NCI-H524 treated with DMSO at 0.1 percent for 48 hours (cell line): ENCODE measurements at regions not wholly inside any gene's neighbourhood (a gene's known extent, or its start where the extent isn't known, plus 50 kb on each side); places are given as distances from the start of the nearest gene placed in this dataset.
"Not testable (repeated sequence)": the region's sequence is repeated elsewhere in the genome, so short reads cannot be mapped to it uniquely, and the experiment has no call there.

Source experiments
- DNase-seq: peaks from one replicate; lab custom pipeline; 2025; lab: John Stamatoyannopoulos, UW

DNA sequence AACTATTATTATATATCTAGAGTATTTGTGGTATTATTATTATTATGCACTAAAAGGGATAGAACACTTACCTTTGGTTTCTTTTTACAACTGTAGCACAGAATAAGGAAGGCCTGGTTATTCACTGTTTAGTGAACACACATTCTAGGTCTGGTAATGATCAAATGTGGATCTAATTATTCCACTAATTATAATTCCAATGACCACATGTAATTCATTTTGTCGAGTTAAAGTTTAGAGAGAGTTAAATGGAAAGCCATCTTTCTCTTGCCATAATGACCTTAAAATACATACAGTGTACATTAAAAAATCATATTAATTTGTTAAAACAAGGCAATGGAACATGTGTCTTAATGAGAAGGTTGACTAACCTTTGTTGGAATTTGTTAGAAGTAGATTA, 147.8 kb downstream of the SEM1 start:
- DNase-seq, result no peak

DNA sequence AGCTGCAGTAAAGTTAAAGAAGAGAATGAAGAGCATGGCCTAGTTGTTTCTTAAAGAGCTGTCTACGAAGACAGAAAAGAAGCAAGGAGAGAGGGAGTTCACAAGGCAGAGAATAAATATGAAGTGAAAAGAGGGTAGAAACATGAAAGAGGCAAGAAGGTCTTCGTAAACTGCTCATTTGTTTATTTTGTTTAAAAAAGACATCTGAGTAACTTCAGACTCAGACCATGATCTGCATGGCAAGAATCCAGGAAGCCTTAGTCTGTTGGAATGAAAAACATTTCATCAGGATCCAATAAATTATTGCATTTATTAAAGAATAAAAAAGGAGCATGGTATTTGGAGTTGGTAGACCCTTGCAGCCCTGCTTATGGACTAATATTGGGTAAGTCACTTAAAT, 151.1 kb downstream of the SEM1 start:
- no peak for DNase-seq

DNA sequence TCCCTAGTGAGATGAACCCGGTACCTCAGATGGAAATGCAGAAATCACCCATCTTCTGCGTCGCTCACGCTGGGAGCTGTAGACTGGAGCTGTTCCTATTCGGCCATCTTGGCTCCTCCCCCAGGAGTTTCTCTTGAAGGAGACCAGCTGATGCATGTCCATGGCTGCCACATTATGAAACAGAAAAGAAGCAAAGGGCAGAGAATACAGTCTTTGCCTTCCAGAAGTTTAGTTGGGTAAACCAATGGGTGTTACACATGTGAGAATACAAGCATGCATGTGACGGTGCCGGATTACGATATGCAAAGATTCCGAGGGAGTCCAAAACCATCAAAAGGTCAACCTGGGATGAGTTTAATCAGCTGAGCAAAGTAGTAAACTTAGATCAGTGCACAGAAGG, 151.6 kb downstream of the SEM1 start:
- no peak for DNase-seq

DNA sequence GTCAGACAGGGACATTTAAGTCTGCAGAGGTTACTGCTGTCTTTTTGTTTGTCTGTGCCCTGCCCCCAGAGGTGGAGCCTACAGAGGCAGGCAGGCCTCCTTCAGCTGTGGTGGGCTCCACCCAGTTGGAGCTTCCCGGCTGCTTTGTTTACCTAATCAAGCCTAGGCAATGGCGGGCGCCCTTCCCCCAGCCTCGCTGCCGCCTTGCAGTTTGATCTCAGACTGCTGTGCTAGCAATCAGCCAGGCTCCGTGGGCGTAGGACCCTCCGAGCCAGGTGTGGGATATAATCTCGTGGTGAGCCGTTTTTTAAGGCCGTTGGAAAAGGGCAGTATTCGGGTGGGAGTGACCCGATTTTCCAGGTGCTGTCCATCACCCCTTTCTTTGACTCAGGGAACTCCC, 152.0 kb downstream of the SEM1 start:
- not testable (repeated sequence) for DNase-seq

DNA sequence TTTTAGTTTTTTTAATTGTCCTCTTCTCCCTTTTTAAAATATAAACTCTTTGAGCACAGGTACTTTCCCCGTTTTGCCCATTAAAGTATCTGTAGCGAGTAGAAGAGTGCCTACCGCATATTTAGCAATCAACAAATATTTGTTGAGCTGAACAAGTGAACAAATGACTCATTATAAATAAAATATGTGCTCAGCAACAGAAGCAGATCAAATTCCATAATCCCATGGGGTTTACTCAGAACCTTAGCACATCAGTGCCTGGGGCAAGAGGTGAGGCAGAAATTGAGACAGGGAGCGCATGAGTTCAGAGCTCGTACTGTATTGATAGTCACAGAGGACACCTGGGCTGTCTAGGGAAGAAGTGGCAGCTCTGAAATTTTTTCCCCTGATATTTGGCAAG, 161.0 kb downstream of the SEM1 start:
- no peak for DNase-seq

DNA sequence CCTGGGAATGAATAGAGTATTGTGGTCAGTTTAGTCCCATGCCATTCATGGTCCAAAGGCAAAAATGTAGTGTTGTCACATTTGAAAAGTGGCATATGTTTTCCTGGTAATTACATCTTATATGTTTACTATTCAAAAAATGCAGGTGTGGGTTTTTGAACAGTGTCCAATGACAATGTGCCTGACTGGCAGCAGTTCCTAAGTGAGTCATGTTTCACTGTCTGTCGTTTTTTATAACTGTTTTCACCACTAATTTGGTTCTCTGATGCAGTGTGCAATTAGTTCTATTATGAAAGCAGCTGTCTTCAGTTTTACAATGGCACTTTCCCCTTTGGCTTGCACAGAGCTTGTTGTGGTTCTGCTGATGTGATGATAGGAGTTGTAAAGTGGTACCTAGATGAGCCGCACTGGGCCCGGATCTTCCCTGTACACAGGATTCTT, 162.3 kb downstream of the SEM1 start:
- DNase-seq, result no peak

DNA sequence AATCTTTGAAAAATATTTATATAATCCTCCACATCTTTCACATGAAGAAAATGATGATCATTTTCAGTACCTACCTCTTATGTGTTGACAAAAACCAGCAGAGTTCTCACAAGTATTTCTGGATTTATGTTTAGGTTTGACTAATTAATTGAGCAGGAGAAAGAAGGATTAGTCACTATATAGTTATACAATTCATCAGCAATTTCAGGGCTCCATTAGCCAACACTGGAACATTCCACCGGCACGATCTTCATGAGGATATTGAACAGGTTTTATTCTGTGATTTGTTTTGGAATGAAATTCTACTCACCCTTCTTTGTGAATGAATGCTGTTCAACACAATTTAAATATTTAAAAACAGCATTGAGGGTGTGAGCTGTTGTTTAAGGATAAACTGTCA, 163.2 kb downstream of the SEM1 start:
- no peak for DNase-seq

DNA sequence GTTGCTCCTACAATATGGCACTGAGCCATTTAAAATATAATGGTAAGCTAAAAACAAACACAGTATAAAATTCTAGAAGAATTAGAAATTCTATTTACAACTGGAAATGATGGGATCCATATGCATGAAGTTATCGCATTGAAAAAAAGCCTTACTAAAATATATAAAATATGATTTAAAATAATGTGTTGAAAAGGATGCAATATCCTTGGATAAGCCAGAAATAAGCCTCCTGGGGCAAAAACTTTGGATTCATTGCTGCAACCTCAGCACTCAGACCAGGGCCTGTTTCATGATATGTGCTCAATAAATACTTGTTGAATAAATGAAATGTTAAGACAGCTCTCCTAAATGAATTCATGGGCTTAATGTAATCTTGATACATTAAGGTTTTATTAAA, 170.2 kb downstream of the SEM1 start:
- DNase-seq, result no peak

DNA sequence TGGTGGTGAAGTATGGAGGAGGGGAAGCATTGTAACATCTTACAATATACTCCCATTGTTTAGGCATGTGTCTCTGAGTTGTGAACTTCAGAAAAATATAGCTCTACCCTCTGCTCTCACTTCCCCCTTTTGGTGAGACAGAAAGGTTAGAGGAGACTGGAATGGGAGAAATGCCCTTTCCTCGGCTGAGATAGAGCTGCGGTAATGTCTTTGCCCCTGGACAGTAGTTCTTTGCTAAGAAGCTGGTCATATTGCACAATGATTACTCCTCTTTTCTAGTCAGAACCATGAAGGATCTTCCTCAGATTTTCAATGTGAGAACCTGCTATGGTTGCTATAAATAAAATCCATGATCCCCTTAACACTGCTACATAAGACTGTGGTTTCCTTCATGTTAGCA, 171.0 kb downstream of the SEM1 start:
- no peak for DNase-seq

DNA sequence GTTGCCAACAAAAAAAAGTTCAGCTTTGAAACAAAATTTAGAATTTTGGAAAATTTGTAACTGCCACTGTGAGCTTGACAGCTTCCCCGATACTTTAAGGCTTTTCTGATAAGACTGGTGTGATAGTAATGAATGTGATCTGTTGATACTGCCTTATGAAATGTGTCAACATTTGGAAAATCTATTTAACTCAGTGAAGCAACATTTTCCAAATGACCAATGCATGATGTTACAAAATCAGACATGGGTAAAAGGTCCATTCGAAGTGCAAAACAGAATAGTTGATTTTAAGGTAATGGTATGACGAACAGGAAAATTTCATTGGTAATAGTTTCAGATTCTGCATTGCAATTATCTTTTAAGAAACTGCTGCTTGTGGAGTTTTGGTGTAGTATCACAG, 175.4 kb downstream of the SEM1 start:
- DNase-seq, result no peak

DNA sequence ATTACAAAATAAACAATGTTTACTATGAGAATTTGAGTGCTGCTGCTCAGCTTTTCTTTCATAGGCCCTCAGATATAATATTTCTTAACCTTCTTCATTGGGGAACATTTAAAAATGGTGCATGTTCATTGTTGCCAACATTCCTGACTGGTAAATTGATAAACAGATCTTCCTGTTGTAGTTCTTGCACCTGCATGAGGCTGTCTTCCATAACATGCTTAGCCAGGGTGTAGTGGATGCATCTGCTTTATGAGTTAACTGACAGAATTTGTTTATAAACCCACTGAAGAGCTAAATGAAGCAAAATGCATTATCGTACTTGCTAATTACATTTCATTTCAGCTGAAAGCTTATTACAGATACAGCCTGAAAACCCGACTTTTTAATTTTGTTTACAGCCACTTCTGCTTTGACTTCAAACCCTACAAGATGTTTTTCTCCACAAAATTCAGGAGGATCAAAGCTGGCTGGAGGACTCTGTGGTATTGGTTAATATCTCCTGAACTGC, 177.2 kb downstream of the SEM1 start:
- no peak for DNase-seq

DNA sequence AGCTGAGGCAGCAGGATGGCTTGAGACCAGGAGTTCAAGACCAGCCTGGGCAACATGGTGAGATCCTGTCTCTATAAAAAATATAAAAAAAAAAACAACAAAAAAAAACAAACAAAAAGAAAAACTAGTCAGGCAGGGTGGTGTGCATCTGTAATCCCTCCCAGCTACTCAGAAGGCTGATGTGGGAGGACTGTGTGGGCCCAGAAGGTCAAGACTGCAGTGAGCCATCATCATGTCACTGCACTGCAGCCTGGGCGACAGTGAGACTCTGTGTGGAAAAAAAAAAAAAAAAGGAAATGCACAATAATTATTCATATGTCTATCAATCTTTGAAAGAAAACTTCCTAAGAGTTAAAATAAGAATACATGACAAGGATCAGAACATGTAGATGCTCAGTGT, 178.3 kb downstream of the SEM1 start:
- no peak for DNase-seq

DNA sequence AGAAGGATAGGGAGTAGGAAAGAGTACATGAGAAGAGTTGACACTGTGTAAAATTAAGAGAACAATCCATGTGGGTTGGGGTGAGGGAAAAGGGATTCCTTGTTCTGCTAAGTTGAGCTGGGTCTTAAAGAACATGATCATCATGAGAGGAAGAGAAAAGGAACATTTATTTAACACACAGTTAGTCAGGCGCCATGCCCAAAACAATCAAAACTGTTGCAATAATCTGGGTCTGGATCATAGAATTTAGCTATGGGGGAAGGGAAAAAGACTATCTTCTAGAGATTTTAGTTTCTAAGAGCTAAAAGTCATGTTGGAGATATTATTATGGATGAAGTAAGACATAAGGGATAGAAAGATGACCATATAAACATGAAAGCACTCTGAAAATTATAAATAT, 178.9 kb downstream of the SEM1 start:
- no peak for DNase-seq

DNA sequence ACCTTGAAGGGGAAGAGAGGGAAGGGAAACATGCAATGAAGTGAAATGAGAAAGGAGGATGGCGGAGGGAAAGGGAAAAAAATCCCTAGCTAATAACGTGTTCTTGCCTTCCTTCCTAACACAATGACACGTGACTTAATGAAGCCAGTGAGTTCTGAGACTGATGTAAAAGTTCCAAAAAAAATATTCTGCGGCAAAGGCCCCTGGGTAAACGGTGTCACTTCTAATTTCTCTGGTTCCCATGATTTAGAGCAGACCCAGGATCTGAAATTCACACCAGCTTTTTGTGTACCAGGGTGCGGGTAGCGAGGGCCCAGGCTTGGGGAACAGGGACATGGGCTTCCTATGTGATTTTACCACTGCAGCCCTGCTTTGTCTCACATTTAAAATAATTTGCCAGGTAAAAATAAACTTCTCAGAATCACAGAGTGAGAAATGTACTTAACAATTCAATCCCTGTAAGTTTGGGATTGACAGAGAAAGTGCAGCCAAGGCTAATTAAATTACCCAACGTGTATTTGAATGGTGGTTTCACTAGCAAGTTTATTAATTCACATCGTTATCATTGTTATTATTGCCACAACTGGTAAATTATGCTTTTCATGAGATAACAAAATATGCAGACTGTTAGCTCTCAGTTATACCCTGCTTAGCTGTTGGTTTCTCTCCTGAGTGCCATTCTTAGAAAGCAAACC, 182.4 kb downstream of the SEM1 start:
- DNase-seq, result no peak

DNA sequence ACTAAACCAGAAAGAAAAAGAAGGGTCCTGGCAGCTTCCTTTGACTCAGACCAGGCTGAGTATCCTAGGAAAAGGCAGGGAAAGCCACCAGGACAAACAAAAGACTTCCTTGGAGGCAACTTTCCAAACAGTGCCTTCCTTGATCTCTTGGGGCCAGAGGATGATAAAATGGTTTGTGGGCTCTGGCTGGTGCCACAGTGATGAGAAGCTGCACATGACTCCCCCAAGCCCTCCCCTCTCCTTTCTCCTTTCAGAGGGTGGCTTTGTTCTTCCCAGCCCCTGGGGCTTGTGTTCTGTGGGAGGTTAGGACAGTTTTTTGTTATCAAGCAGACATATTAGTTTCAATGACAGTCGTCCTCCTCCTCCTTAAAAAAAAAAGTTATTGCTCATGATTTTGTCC, 183.2 kb downstream of the SEM1 start:
- DNase-seq, result no peak

DNA sequence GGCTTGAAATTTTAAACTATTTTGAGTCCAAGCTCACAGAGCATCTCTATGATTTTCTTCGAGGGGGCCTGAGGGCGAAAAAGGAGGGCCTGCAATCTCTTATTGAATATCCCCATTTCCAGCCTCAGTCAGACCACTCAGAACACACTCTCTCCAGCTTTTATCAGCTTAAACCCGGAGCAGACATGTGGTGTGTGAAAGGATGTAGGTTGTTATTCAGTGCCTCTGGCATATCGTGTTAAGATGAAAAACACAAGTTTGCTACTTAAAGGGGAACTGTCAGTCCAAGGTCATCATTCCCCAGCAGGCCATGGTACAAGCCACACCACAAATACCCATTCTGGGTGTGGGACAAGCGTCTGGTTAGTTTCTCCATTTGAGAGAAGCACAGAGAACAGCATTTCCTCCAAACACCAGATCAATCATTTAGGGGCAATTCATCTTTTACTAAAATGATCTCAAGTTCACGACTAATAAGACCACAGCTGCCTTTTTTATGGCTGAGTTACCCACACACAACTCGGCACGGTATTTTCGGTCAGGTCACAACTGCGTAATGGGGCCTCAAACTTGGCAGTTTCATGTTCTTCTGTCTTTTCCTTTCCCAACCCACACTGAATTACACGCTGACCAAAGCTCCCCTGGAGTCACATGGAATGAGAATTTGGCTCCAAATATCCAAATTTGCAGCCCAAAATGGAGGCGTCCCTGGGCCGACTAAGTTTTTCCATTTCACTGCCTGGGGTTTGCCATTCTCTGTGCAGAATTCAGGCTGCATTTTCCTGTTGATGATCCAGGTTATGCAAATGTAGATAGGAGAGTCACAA, 188.4 kb downstream of the SEM1 start:
- DNase-seq, result no peak

DNA sequence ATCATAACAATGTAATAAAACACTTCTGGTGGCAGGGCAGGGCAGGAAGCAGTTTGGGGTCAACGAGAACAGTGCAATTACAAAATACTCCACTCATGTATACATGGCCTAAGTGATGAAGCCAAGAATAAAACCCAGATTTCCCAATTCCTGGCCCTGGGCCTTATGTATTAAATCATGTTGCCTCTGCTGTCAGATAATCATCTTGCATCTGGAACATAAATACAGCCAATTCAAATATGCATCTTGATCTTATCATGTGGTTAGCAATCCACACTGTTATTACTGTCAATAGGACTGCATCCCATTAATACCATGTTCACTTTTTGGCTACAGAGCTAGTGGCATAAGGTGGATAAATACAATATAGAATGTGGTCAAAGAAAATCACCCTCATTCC, 186.5 kb upstream of the SLC25A13 start:
- no peak for DNase-seq

DNA sequence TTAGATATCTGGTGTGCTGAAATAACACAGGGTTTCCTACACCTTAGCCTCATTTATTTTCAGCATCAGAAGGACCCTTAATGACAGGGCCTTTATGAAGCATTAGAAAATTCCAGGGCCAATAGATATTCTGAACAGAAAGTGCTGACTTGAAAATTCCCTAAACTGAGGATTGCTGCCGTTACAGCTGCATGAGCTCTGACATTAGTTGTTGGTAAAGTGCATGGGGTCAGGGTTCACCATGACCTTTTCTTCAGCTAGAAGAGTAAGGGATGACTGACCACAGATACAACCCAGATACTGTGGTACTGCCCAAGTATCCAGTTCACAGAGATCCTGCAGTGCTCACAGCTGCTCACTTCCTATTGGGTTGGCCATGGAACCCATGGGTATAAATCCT, 181.7 kb upstream of the SLC25A13 start:
- DNase-seq, result no peak

DNA sequence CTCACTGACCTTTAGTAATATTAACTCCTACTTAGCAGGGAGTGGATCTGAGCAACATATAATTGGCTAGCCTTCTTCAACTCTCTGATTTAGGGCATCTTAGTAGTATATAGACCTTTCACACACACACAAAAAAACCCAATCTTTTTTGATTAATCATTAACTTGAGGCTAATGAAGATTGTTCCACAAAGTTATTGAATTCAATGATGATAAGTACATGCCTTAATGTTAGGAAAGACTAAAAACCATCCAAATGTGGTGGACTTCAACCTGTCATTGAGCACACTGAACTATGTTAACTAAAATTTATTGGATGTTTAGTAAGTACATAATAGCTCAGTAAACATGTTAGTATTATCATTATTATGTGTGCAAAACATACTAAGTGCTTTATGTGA, 179.4 kb upstream of the SLC25A13 start:
- no peak for DNase-seq

DNA sequence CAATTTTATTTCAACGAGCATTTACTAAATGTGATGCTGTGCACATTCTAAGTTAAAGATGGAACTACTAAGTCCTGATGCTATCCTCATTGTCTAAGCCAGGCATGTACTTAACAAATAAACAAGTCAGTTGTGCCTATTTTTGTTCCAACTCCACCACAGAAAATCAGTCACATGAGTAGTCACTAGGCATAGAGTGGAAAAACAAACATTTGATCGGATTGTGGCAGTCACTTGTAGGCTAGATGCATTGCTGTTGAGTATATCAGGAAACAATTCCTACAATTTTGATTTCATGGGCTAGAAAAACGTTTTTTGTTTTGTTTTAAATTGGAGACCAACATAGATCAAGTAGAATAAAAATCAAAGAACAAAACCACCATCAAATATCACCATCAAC, 177.6 kb upstream of the SLC25A13 start:
- DNase-seq, result no peak

DNA sequence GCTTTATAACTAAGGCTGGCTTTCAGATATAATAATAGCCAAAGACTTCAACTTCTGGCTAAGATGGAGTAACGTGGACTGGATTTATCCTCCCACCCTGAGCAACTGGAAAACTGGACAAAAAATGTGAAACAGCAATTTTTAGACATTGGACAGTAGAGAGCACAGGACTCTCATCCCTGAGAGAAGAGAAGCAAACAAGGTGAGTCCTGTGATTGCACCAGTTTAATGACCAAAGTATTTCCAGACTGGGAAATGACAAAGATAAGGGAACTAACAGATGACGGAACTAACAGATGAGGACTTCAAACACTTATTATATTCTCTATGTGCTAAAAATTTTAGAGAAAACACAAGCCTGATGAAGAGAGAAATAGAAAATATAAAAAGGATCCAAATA, 175.7 kb upstream of the SLC25A13 start:
- DNase-seq, result no peak

DNA sequence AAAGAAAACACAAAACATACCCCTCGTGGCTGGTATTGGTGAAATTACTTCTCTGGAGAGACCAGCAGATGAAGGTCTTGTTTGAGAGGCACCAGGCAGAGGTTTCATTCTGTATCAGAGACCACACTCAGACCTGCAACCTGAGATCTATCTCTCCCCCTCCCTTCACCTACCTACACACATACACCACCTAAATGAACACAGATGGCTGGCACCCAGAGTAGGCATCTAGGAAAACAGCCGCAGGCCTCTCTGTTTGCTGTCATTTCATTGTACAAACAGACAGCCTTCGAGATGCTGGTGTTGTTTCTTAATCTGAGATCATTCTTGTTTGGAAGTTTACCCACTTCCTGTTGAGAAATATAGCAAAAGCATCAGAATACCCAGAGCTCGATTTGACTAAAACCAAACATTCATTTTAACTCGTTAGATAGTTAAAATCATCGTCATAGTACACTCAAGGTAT, 173.9 kb upstream of the SLC25A13 start:
- DNase-seq, result no peak

DNA sequence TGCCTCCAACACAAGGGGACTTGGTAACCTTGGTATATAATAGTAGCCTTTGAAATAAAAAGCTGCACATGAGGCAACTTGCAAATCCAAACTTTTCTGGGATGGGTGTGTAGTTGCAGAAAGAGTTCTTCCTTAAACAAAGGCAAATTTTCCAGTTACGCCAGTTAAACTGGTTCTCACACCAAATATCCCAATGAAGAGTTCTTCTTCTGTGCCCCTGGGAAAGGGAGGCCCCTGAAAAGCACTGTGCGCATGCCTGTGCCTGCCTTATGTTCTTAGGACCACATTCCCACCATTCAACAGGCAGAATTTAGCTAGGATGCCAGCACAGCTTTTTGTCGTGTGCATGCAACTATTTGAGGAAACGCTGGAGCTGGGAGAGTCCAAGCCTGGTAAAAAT, 164.8 kb upstream of the SLC25A13 start:
- DNase-seq, result no peak
